Gastroesophageal sphincter (tissue), 3 donors: ENCODE measurements at regions not wholly inside any gene's neighbourhood (a gene's known extent, or its start where the extent isn't known, plus 50 kb on each side); places are given as distances from the start of the nearest gene placed in this dataset.

Experiments
- EP300 ChIP-seq: sonication (generic); formaldehyde crosslinking; IDR thresholded peaks from one replicate; pipeline ENCODE4 v1.6.1; 2017; ENCODE audit warnings: antibody characterized with exemption, mild to moderate bottlenecking
- TF ChIP-seq, protein P1 (sequence below), 4 experiments: fragments of 200-600 bp in 2 of 4; fragments of 450-650 bp in 2 of 4; sonication (generic) in 1 of 4; IDR thresholded peaks; one replicate each; pipeline ENCODE4 v1.5.1; 2017 to 2019; ENCODE audit warnings: antibody characterized with exemption in 4 of 4, mild to moderate bottlenecking in 2 of 4, moderate library complexity in 2 of 4

GRCh38 chr2:195496991-195497390 is 160.0 kb upstream of the SLC39A10 start:
- TF ChIP-seq, protein P1, sequence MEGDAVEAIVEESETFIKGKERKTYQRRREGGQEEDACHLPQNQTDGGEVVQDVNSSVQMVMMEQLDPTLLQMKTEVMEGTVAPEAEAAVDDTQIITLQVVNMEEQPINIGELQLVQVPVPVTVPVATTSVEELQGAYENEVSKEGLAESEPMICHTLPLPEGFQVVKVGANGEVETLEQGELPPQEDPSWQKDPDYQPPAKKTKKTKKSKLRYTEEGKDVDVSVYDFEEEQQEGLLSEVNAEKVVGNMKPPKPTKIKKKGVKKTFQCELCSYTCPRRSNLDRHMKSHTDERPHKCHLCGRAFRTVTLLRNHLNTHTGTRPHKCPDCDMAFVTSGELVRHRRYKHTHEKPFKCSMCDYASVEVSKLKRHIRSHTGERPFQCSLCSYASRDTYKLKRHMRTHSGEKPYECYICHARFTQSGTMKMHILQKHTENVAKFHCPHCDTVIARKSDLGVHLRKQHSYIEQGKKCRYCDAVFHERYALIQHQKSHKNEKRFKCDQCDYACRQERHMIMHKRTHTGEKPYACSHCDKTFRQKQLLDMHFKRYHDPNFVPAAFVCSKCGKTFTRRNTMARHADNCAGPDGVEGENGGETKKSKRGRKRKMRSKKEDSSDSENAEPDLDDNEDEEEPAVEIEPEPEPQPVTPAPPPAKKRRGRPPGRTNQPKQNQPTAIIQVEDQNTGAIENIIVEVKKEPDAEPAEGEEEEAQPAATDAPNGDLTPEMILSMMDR (IDR thresholded peaks at IDR 0.05), result no peak
- no peak for TF ChIP-seq EP300
